ENCODE measurements at regions not wholly inside any gene's neighbourhood (a gene's known extent, or its start where the extent isn't known, plus 50 kb on each side); places are given as distances from the start of the nearest gene placed in this dataset.

DNA sequence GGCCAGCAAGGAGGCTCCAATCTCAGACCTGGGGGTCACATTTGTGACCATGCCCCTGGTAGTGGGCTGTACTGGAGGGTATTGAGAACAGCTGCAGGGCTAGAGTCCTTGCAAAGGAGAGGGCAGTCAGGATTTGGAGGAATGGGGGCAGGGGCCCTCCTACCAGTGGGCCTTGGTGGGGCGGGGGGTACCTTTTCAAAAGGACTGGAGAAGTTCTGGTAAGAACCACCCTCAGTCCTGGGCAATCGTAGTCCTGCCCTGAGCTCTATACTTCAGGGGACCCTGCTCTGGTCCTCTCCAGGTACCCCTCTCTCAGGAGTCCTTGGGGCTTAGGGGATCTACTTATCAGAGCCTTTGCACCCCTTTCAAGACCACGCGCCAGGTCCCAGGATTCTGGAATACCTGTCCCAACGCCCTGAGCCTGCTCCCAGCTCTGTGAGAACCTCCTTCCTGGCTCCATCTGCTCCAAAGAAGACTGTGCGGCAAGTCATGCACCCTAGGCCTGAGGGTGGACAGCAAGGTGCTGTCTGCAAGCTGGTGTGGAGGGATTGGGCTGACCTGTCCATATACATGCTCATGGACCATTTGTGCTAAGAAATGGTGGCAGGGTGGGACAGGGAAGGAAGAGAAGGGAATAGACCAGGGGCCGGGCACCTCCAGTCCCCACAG, 134.1 kb upstream of the EEPD1 start:
- TF ChIP-seq POLR2A (IDR thresholded peaks at IDR 0.05) = no peak
- TF ChIP-seq, protein P1, sequence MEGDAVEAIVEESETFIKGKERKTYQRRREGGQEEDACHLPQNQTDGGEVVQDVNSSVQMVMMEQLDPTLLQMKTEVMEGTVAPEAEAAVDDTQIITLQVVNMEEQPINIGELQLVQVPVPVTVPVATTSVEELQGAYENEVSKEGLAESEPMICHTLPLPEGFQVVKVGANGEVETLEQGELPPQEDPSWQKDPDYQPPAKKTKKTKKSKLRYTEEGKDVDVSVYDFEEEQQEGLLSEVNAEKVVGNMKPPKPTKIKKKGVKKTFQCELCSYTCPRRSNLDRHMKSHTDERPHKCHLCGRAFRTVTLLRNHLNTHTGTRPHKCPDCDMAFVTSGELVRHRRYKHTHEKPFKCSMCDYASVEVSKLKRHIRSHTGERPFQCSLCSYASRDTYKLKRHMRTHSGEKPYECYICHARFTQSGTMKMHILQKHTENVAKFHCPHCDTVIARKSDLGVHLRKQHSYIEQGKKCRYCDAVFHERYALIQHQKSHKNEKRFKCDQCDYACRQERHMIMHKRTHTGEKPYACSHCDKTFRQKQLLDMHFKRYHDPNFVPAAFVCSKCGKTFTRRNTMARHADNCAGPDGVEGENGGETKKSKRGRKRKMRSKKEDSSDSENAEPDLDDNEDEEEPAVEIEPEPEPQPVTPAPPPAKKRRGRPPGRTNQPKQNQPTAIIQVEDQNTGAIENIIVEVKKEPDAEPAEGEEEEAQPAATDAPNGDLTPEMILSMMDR (IDR thresholded peaks at IDR 0.05) = no peak
